Right cardiac atrium (tissue), 5 donors: ENCODE measurements at regions not wholly inside any gene's neighbourhood (a gene's known extent, or its start where the extent isn't known, plus 50 kb on each side); places are given as distances from the start of the nearest gene placed in this dataset.

Experiments
- ATAC-seq, 2 donors: fragments of 200-7000 bp; cut with Tn5 transposase; one replicate each; pipeline versions ENCODE4 v1.8.0 to v1.9.1; 2020; ENCODE audit warnings: moderate library complexity in 2 of 2, mild to moderate bottlenecking in 1 of 2
- DNase-seq, 3 donors: peaks; one replicate each; pipeline ENCODE4 v3.0.0-alpha.2; 2020
- H3K27ac ChIP-seq: one replicate; pipeline ENCODE4 v1.5.1; 2013; ENCODE audit warnings: mild to moderate bottlenecking, low read length, control low read depth, moderate library complexity
- H3K27me3 ChIP-seq: one replicate; pipeline ENCODE4 v1.6.1; 2013; ENCODE audit not compliant: control insufficient read depth, insufficient read depth
- H3K4me1 ChIP-seq: one replicate; pipeline ENCODE4 v1.6.1; 2013; ENCODE audit warnings: low read length; ENCODE audit not compliant: control insufficient read depth, insufficient read depth
- H3K4me3 ChIP-seq: one replicate; pipeline ENCODE4 v1.5.1; 2013; ENCODE audit warnings: low read length, control low read depth
- H3K9me3 ChIP-seq: one replicate; pipeline ENCODE4 v1.6.1; 2013; ENCODE audit warnings: low read length; ENCODE audit not compliant: control insufficient read depth
- WGBS: extraction: QIAGEN DNeasy Blood & Tissue Kit; methylation state at CpG from one replicate; pipeline ENCODE4 v1.1.7; 2013; 5-methylcytosine and 5-hydroxymethylcytosine counted together
- intact Hi-C, 4 donors: fragments of 100-400 bp; cut with DNase I; formaldehyde crosslinking; loops; one replicate each; pipeline versions ENCODE4 v1.11.0 to v1.14.0; 2022 to 2023
- donor health status: healthy with polysubstance abuse.
- donor health status: DM: no; HTN: yes; CAD: no.
- donor health status: DM: no; HTN: no; CAD: no.
- donor health status: DM: no; HTN: yes; CAD: no; lungs with severe emphysema.
- donor health status: DM: yes; HTN: yes; CAD: no.

- no peaks in the 10 kb centered on the region for H3K9me3 ChIP-seq
- H3K4me1 ChIP-seq, result no peaks in the 10 kb centered on the region
- WGBS, result 90% methylated on average over 15 of the region's 15 CpGs
- ATAC-seq, result peak in 1 of 2 donors; percentile 13
- H3K27ac ChIP-seq, result no peak overlapping the region
- DNase-seq, result no peak
- H3K4me3 ChIP-seq, result no peak overlapping the region
- H3K27me3 ChIP-seq, result no peaks in the 10 kb centered on the region
- intact Hi-C loops, result no loop called here
Measured at GRCh38 chr1:38207275-38207674, 160.7 kb upstream of the POU3F1 start.

DNA sequence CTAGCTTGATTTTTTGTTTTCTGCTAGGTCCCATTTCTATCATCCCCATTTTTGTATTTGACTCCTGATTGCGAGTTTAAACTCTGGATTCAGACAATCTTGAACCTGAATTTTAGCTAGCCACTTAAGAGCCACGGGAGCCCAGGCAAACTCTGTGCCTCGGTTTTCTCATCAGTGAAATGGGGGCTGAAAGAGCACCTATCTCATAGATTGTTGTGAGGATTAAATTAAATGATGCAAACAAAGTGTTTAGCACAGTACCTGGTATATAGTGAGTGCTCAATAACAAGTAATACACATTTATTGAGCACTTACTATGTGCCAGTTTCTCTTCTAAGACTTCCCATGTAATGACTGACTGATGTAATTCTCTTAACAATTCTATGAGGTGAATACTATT lies 158.1 kb upstream of the POU3F1 start:
- no peaks in the 10 kb centered on the region for H3K27me3 ChIP-seq
- no peak overlapping the region for H3K27ac ChIP-seq
- no peak for ATAC-seq
- no peaks in the 10 kb centered on the region for H3K4me1 ChIP-seq
- H3K4me3 ChIP-seq, result no peak overlapping the region
- H3K9me3 ChIP-seq, result peaks cover 1% of the 10 kb centered on the region
- DNase-seq, result no peak
- WGBS, result 88% methylated on average over 3 of the region's 3 CpGs
- intact Hi-C loops, result no loop called here

DNA sequence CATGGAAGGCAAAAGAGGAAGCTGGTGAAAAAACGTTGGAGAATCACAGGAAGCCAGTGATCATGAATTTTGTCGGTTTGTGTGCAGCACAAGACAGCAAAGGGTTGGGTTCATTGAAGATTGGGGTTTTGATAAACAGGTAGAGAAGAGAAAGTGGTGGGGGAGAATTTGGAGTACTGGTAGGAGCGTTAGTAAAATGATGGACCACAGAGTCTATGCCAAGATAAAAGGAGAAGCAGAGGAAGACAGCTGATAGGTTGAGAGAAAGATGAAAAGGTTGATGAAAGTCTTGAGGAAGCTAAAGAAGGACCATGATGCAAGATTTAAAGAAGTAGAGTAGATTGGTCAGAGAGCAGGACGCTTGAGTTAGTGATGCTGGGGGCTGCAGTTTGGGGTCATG lies 156.8 kb upstream of the POU3F1 start:
- Histone ChIP-seq H3K27me3 (no peaks in the 10 kb centered on the region), H3K9me3 (peaks cover 1% of the 10 kb centered on the region), H3K4me1 (no peaks in the 10 kb centered on the region), H3K27ac (no peak overlapping the region), H3K4me3 (no peak overlapping the region)
- ATAC-seq, result no peak
- intact Hi-C loops, result no loop called here
- 50% methylated on average over 4 of the region's 4 CpGs for WGBS
- DNase-seq, result no peak

GRCh38 chr1:38201431-38201830 lies 154.8 kb upstream of the POU3F1 start:
- no peak overlapping the region for H3K27ac ChIP-seq
- WGBS, result 37% methylated on average over 1 of the region's 1 CpG
- H3K4me3 ChIP-seq, result no peak overlapping the region
- H3K9me3 ChIP-seq, result peaks cover 1% of the 10 kb centered on the region
- DNase-seq (no peak), ATAC-seq (peak in 1 of 2 donors; percentile 26)
- no peaks in the 10 kb centered on the region for H3K27me3 ChIP-seq
- no peaks in the 10 kb centered on the region for H3K4me1 ChIP-seq
- intact Hi-C loops, result no loop called here

DNA sequence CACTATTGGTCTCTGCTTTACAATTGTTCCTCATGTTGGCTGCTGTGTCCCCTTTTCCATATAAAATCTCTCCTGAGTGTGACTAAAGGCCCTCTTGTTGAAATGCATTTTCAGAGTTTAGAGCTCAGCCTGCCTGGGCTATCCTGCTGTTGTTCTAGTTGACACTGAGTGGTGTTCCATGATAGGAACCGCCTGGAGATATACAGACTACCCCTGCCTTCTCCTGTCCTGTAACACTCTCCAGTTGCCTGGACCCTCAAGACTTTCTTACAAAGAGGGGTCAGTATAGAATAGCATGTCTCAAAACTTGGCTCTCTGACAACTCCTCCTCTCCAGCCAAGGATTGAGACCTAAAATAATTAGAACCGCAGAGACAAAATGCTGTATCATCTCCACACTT lies 152.0 kb upstream of the POU3F1 start:
- H3K27ac ChIP-seq, result no peak overlapping the region
- no peaks in the 10 kb centered on the region for H3K27me3 ChIP-seq
- peaks cover 1% of the 10 kb centered on the region for H3K9me3 ChIP-seq
- intact Hi-C loops, result no loop called here
- no peak for DNase-seq
- 49% methylated on average over 2 of the region's 2 CpGs for WGBS
- H3K4me3 ChIP-seq, result no peak overlapping the region
- ATAC-seq, result no peak
- no peaks in the 10 kb centered on the region for H3K4me1 ChIP-seq

DNA sequence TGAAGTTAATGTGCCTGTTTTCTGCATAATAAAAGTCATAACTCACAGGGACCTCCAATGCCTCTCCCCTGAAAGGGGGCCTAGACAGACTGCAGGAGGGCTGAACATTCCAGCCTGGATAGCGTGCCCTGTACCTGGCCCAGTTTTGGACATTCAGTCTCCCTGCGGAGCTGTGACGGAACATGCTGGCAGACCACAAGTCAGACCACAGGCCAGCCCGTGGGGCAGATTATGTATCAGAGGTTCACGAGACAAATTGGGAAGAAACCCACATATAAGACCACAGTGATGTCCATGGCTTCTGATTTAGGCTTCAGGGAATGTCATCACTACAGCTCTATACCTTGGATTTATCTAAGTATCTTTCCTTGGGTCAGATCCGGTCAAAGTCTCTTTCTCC lies 151.5 kb upstream of the POU3F1 start:
- Histone ChIP-seq H3K4me1 (no peaks in the 10 kb centered on the region), H3K4me3 (no peak overlapping the region), H3K27me3 (no peaks in the 10 kb centered on the region), H3K9me3 (peaks cover 1% of the 10 kb centered on the region), H3K27ac (no peak overlapping the region)
- ATAC-seq (no peak), DNase-seq (no peak)
- 84% methylated on average over 6 of the region's 6 CpGs for WGBS
- intact Hi-C loops, result no loop called here

DNA sequence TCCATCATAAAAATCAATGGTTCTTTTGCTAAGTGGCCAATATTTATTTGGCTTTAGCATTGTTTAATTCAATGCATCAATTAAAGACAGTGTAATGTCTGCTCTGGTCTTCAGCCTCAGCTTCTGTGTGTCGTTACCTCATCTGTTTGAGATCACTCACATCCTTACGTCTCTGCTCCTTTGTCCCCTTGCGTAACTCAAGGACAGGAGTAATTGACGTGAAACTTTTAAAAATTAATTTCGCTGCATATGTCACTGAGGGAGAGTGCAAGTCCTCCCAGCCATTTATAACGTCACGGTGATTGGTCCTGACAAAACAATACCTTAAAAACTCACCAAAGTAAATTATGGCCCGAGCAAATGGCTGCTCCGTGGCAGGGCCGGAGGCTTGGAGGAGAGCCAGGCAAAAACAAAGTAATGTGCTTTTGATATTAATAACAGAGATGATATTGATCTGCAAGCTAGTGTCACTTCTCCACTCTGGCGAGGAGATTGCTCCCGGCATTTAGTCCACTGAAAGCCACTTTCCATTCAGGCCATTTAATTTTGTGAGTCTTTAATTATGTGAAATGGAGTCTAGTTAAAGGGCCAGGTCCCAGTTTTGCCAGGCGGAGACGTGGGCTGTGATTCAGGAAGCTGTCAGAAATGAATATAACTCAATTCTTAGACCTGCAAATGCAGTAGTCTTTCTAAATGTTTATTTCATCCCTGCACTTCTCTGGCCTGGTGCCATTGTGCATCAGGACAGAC lies 150.9 kb upstream of the POU3F1 start:
- intact Hi-C loops, result no loop called here
- Histone ChIP-seq H3K27ac (no peak overlapping the region), H3K4me1 (no peaks in the 10 kb centered on the region), H3K4me3 (no peak overlapping the region), H3K9me3 (peaks cover 1% of the 10 kb centered on the region), H3K27me3 (no peaks in the 10 kb centered on the region)
- DNase-seq (no peak), ATAC-seq (no peak)
- 74% methylated on average over 14 of the region's 14 CpGs for WGBS

GRCh38 chr1:38194472-38194871 lies 147.9 kb upstream of the POU3F1 start:
- H3K4me1 ChIP-seq, result no peaks in the 10 kb centered on the region
- no peaks in the 10 kb centered on the region for H3K9me3 ChIP-seq
- ATAC-seq (no peak), DNase-seq (no peak)
- intact Hi-C loops, result no loop called here
- H3K27me3 ChIP-seq, result no peaks in the 10 kb centered on the region
- no peak overlapping the region for H3K4me3 ChIP-seq
- no peak overlapping the region for H3K27ac ChIP-seq
- 61% methylated on average over 6 of the region's 6 CpGs for WGBS

GRCh38 chr1:38193040-38193439 lies 146.4 kb upstream of the POU3F1 start:
- ATAC-seq (no peak), DNase-seq (no peak)
- Histone ChIP-seq H3K4me1 (no peaks in the 10 kb centered on the region), H3K27me3 (no peaks in the 10 kb centered on the region), H3K9me3 (no peaks in the 10 kb centered on the region), H3K27ac (no peak overlapping the region), H3K4me3 (no peak overlapping the region)
- intact Hi-C loops, result no loop called here
- WGBS, result 70% methylated on average over 3 of the region's 3 CpGs

GRCh38 chr1:38191461-38191860 lies 144.9 kb upstream of the POU3F1 start:
- intact Hi-C loops, result no loop called here
- H3K9me3 ChIP-seq, result no peaks in the 10 kb centered on the region
- H3K4me3 ChIP-seq, result no peak overlapping the region
- ATAC-seq (no peak), DNase-seq (peak in 2 of 3 donors; percentile 57 to 63)
- 51% methylated on average over 7 of the region's 7 CpGs for WGBS
- no peaks in the 10 kb centered on the region for H3K4me1 ChIP-seq
- no peaks in the 10 kb centered on the region for H3K27me3 ChIP-seq
- H3K27ac ChIP-seq, result no peak overlapping the region

DNA sequence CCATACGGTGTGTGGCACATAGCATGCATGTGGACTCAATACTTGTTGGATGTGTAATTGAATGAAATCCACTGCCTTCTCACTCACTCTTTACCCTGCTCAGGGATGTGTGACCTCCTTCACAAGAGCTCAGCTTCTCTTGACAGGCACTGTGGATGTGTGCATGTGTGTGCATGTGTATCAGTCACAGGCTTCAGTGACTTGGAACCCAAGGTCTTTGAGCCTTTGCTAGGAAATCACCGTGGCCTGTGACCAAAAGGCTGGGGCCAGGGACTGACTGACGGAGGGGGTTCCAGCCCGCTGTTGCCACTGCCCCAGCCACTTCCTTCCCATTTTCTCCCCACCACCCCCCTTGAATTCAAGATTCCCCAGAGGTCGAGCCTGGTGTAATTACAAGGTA lies 144.4 kb upstream of the POU3F1 start:
- 47% methylated on average over 5 of the region's 5 CpGs for WGBS
- H3K27ac ChIP-seq, result no peak overlapping the region
- no peaks in the 10 kb centered on the region for H3K27me3 ChIP-seq
- no peaks in the 10 kb centered on the region for H3K4me1 ChIP-seq
- ATAC-seq (no peak), DNase-seq (no peak)
- no peak overlapping the region for H3K4me3 ChIP-seq
- no peaks in the 10 kb centered on the region for H3K9me3 ChIP-seq
- intact Hi-C loops, result no loop called here

DNA sequence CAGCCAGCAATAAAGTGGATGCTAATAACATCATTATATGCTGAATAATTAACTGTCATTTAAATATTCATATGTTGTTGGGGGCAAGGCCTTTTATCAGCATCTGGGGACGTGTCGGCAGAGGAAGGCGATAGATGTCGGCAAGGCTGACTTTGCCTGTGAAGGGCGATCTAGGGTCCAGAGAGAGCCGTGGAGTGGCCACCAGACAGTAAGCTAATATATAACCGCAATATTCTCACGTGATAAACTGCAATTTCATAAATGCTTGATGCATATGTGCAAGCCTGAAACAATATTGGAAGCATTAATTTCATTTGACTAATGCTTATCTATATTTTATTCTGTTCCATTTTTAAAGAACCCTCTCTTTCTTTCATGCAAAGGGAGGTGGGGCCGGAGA lies 141.0 kb upstream of the POU3F1 start:
- no peaks in the 10 kb centered on the region for H3K9me3 ChIP-seq
- no peak overlapping the region for H3K4me3 ChIP-seq
- no peaks in the 10 kb centered on the region for H3K27me3 ChIP-seq
- DNase-seq, result no peak
- 85% methylated on average over 9 of the region's 9 CpGs for WGBS
- H3K4me1 ChIP-seq, result no peaks in the 10 kb centered on the region
- intact Hi-C loops, result no loop called here
- ATAC-seq, result no peak
- no peak overlapping the region for H3K27ac ChIP-seq
